DMS114 treated with DMSO at 0.1 percent for 48 hours (cell line): ENCODE measurements at regions not wholly inside any gene's neighbourhood (a gene's known extent, or its start where the extent isn't known, plus 50 kb on each side); places are given as distances from the start of the nearest gene placed in this dataset.

Source experiments
- DNase-seq: peaks from one replicate; lab custom pipeline; 2025; ENCODE audit not compliant: unreplicated experiment; lab: John Stamatoyannopoulos, UW

DNA sequence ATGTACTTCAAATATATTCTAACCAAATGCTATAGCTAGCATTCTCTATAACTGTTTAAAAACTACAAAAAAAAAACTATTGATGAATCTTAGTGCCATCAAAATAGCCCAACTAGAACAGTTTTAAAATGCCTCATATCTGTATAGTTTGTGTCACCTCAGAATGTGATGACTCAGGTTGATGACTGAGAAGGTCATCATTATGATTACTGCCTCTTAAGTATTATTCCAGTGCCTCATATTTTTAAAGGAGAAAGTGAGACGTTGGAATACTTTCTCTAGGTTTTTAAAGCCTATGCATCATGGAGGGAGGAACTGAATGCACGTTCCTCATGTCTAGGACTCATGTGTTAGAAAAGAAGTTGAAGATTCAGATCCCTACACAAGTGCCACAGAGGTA lies 88.2 kb downstream of the TMA16 start:
- no peak for DNase-seq

DNA sequence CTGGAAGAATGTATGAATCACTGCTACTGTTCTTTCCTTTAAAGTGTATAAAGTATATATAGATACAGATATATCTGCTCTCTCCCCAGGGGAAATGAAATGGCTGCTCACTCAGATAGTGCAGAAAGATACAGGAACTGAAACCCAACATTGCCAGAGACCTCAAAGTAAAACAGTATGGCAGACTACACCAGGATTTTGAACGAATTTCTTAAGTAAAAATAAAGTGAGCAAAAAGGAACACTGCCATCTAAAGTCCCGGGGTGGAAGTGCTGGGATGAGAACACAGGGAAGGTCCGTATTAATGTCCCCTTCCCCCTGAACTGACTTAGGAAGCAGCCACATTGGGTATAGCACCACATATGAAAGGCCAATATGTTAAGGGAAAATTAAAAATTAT lies 93.4 kb downstream of the TMA16 start:
- DNase-seq = no peak

DNA sequence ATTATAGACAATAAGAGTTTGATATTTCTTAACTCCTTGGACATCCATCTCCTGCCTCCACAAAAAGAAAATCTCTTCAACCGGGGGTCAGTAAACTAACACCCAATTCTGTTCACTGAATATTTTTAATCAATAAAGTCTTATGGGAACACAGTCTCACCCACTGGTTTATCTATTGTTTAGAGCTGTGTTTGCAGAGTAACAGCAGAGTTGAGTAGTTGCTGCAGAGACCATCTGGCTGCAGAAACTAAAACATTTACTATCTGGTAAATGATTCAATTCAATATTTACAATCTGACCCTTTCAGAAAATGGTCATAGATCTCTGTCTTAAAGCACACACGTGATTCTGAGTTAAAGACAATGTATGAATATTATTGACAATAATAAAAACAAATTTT lies 94.0 kb downstream of the TMA16 start:
- no peak for DNase-seq

DNA sequence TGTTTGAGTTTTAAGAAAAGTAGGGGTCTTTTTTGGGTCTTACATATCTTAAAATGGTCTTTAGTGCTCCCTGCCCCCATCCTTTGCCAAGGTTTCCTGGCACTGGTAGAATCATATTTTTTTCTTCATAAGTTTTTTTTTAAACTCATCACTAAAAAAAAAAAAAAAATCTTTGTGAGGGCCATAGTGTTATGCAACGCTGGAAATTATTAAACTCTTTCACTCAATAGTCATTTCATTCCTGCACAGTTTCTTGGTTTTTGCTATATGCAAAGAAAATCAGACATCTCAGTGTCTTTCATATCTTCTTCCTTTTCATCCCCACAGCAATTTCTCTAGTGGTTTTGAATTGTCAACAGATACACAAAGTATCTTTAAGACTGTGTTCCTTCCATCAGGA lies 95.6 kb downstream of the TMA16 start:
- DNase-seq = no peak

DNA sequence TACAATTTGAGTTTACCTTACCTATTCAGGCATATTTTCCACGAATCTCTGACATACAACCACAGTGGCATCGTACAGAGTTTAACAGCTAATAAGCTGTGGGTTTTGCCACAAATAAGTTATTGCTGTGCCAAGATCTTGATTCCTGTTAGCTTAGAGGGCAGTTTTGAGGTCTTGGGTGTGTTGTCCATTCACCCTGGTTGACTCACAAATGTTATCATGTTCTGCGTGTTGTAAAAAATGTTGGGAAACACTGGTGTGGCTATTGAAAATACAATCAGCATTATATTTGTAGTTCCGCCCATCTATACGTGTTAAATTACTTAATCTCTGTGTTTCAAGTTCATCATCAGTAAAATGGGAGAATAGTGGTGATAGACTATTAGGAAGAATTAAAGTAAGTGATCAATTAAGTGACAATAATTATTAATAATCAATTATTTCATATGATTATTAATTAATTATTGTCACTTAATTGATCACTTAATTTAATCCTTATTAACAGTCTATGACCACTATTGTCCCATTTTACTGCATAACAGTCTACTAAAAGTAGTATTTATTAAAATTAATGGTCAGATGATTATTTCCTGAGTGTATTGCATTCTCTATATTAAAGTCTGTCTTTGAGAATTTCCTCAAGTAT lies 96.3 kb downstream of the TMA16 start:
- no peak for DNase-seq

DNA sequence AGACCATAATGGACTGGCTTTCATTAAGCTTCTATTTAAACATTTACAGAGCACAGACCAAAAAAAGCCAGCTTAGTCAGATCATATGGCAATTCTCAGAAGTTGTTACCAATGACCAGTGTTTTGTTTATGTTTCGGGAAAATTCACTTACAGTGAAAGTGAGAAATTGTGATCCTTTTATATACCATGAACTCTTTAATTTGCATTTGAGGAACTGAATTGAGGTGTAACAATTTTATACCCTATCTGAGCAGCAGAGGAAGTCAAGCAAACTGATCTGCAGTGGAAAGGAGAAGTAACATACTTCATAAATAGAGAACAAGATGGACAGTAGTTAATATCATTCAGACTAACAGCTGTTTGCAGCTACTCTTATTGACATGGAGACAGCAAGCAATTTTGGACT lies 97.1 kb downstream of the TMA16 start:
- no peak for DNase-seq

DNA sequence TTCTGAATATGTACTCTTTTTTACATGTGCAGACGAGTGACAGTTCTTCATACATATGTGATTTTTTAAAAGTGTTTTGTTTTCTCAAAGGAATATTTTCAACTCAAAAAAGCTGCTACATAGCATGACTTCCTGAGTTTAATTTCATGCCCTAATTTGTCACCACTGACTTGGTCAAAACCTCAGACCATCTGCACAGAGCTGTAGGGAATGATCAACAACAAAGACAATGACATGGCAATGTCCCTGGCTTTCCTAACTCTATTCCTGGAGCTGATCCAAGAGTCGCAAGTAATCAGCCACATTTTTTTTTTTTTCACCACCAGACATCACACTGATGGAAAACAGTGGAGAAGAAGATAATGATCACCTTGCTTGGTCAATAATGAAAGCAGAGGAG lies 97.7 kb downstream of the TMA16 start:
- DNase-seq = no peak

DNA sequence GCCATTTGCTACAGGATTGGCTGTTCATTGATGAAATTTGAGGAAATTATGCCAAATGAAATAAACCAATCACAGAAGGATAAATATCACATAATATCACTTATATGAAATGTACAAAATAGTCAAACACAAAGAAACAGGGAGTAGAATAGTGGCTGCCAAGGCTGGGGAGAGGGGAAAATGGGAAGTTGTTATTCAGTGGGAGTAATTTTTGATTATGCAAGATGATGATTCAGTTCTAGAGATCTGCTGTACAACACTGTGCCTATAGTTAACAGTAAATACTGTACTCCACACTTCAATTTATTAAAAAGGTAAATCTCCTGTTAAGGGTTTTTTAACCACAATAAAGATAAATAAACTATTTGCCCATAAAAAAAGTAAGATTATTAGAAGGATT lies 101.1 kb downstream of the TMA16 start:
- DNase-seq = no peak

DNA sequence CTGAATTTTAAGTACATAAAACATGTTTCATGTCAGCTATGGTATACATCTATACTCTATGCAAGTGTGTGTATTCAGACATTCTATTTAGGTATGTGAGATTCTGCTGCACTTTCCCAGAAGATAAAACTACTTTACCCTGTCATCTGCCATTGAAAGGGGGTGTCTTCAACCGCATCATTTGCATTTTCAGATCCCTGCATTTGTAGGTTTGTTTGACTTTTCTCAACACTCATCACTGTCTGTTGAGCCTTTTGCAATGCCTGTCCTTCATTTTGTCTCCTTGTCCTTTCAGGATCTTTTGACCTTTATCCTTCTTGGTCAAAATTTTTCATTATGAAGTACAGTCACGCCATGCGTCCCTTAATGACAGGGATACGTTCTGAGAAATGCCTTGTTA lies 103.5 kb downstream of the TMA16 start:
- DNase-seq = no peak

DNA sequence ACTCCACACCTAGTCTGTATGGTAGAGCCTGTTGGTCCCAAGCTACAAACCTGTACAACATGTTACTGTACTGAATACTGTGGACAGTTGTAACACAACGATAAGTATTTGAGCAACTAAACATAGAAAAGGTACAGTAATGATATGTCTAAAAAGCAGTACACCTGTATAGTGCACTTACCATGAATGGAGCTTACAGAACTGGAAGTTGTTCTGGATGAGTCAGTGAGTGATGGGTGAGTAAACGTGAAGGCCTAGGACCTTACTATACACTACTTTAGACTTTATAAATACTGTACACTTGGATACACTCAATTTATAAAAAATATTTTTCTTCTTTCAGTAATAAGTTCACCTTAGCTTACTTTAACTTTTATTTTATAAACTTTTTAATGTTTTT lies 104.0 kb downstream of the TMA16 start:
- DNase-seq = no peak

DNA sequence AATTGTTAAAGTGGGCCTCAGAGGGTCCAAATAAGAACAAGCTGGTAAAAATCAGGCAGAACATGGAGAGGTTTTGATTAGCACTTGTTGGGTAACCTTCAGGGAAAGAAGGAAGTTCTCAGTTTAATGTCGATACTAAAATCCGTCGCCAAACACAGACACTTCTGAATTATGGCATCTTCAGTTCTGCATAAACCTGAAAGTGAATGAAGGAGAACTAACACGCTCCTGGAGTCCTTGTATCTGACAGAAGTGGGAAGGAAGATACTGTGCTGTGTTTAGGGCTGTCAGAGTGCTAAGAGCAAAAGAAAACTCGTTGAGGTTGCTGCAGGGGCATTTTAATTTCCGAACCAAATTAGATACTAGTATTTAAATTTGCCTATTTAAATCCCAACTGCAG lies 106.2 kb downstream of the TMA16 start:
- no peak for DNase-seq

DNA sequence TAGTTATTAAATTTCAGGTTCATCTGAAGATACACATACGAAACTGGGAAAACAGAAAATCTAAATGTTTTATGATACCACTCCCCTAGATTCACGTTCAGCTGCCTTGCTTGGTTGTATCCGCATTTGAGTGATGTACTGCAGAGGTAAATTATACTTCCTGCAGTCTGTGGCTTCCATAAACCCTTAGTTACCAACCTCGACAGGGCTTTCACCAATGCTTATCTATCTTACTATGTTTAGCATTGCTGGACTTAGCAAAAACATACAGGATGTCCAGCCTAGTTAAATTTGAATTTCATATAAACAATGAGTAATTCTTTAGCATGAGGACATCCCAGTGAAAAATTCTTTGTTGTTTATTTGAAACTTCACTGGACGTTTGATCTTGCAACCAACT lies 108.8 kb downstream of the TMA16 start:
- DNase-seq = no peak

DNA sequence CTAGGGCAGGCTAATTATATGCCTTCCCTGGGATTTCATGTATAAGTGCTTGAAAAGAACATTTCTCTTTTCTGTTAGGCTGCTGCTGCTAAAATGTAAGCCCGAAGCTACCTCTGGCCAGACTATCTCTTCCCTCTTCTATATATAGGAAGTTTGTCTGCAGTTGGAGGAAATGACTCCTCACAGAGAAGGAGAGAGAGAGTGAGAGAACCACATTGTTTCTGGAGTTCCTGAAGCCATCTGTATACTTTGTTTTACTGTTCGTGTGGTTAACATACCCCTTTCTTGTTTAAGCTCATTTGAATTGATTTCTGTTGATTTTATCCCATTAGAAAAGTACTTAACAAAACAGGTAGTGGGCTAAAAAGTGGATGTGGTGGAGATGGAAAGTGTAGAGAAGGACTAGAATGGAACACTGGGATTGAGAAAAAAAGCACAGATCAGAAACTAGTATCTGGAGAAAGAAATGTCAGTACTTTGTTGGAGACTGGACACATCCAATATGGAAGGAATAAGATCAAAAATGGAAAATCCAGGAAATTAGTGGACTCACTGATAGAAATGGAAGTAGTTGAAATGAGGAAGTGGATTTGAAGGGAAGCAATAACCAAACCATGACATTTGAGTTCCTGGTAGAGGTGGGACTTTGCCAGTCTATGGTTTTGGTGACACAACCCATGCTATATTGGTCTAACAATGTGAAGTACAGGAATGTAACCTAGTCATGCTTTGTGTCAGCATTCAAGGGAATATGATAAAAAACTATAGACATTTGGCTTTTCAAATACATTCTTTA lies 112.6 kb downstream of the TMA16 start:
- no peak for DNase-seq

DNA sequence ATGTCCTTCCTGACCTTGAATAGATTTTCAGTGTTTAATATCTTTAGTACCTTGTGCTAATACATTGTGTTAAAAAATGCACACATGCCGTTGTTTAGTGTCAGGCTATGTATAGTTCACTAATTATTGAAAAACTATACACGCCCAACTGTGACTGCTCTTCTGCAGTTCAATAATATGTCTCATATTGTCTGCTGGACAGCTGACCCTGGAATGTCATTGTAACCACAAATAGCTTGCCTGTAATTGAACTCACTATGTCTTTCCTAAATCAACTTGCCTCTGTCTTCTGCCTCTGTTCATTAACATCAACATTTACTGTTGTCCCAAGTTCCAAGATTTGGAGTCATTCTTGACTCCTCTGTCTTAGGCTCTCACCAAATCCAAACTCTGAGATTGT lies 114.5 kb downstream of the TMA16 start:
- DNase-seq = no peak

DNA sequence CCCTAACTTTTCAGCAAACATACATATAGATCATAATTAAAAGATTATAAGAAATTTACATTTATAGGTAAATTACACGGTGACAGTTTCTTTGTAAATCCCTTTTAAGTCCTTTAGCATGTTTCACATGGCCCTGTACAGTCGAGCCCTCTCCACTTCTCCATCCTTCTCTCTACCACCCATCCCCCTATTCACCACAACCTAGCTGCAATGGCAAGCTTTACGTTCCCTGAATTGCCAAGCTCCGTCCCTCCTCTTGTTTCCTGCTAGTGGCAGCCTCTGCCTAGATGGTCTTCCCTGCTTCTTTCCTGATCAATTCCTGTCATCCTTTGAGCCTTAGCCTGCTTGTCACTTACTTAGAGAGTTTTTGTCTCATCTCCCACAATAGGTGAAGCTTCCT lies 116.2 kb downstream of the TMA16 start:
- no peak for DNase-seq

DNA sequence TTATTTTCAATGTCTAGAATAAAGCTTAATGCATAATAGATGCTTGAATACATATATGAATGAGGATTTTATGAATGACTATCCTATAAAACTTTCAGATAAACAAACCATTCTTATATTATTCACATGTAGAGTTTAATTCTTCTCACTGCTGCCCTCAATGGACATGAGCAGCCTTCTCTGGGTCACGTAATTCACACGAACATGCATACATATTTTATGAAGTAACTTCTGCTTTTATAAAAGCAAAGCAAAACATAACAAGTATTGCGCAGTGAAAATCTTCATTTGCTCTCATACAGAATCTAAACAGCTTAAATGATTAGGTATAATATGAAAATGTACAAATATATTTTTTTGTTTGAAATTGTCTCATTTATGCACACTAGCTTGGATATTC lies 116.7 kb downstream of the TMA16 start:
- DNase-seq = no peak

DNA sequence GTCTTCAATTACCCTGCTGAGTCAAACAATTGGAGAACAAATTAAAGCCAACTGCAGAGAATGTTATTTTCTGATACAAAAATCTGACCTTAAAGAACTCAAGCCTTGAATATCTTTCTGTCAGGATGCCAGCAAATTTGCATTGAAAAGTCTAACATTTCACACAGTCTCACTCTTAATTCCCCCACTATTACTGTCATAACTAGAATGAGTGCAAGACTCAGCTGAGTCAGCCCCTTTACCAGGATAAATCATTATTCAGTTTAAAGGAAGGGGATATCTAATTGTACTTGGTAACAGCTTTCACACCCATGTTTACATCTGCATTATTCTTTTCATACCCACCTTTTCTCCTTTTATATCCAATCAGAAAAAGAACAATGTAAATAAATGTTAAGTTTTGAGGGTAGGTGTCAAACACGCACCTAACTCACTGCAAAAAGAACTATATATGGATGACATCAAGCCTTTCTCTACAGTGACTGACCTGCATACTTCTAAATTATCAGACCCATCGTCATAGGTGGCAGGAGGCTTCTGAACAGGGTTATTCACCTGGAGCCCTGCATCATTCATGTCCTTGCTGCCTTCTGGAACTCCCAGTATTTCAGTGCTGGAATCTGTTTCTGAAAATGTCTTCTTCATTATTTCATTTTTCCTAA lies 117.4 kb downstream of the TMA16 start:
- DNase-seq = no peak

DNA sequence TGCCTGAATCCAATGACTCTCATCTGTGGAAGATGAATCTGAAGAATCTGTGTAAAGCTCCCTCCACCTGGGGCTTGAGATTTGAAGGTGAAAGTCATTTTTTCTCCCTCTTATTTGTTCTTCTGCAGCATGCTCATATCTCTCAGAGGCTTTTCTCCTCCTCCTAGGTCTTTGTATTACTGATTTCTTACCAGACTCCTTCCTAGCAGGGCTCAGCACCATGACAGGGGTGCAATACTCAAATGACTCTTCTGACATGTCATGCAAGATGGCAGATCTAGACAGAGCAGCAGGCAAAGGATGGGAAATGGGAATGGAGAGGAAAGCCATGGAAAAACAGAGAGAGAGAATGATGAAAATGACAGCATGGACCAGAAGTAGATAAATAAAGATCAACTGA lies 118.3 kb downstream of the TMA16 start:
- no peak for DNase-seq

DNA sequence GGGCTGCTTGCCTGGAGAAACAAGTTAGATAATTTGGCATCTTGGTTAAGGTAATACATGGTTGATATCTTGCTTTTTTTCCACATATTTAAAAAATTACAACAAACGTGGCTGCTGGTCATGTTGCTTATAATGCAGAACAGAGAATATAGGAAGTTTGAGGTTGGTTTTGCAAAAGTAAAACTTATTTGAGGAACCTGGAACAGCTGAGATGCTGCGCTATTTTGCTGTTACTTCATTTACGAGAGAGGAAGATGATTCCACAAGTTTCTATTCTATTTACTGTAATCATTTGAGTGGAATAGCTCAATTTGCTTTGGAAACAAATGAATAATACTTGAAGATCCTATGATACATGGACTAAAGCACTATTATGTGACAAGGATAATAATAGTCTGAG lies 118.9 kb downstream of the TMA16 start:
- no peak for DNase-seq

DNA sequence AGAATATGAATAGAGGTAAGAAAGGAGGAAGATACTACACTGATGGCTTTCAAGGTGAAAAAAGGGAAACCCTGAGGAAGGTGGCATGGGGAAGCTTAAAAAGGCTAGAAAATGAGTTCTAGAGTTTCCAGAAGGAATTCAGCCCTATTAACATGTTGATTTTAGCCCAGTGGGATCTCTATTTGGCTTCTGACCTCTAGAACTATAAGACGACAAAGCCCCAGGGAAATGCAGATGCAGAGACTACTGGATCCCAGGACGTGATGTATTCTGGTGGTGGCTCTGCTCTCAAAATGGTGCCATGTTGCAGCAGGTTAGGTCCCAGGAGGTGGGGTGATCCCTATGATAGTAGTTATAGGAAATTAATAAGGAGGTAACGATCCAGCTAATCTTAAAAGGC lies 120.4 kb downstream of the TMA16 start:
- no peak for DNase-seq

DNA sequence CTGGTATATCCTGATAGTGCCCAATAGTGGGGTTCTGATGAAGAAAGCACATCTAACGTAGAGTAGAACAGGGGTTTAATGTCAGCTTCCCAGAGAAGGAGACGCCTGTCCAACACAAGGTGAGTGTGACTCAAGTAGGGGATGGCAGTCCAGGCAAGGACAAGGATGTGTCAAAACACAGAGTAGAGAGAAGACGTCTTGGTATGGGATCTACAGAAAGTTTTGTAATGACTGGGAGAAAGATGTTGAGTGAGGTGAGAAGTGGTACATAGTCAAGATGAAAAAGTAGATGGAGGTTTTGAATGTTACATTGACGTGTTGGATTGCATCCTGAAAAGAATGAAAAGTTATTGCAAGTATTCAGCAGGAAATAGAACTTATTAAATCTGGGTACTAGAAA lies 124.4 kb downstream of the TMA16 start:
- no peak for DNase-seq

DNA sequence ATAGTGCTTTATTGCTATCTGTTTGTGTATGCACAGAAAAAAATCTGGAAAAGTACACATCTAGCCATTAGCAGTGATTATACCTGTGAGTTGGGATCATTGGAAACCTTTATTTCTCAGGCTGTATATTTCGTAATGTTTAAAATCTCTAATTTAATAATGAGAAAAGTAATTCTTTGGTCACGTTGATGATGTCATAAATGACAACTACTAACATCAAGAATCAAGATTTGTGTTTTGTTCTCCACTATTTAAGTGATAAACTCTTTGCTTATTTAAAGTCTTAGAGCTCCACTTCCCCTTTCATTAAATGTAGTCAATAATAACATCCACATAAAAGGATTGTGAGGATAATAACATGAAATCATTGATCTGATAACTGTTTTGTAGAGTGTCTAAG lies 126.2 kb downstream of the TMA16 start:
- no peak for DNase-seq
